ENCODE measurements at regions not wholly inside any gene's neighbourhood (a gene's known extent, or its start where the extent isn't known, plus 50 kb on each side); places are given as distances from the start of the nearest gene placed in this dataset.
"Not testable (repeated sequence)": the region's sequence is repeated elsewhere in the genome, so short reads cannot be mapped to it uniquely, and the experiment has no call there.

- no peak for DNase-seq
These were observed 301.3 kb downstream of the EDEM1 start for GRCh38 chr3:5488771-5489170.

- DNase-seq, result no peak
These were observed 302.0 kb downstream of the EDEM1 start for GRCh38 chr3:5489536-5489935.

GRCh38 chr3:5494905-5495519, 307.5 kb downstream of the EDEM1 start:
- no peak for DNase-seq

GRCh38 chr3:5497497-5497896, 310.0 kb downstream of the EDEM1 start:
- DNase-seq, result no peak

- DNase-seq, result no peak
These were observed 311.5 kb downstream of the EDEM1 start for GRCh38 chr3:5498981-5499380.

GRCh38 chr3:5499404-5499803, 311.9 kb downstream of the EDEM1 start:
- DNase-seq, result no peak

- no peak for DNase-seq
These were observed 315.6 kb downstream of the EDEM1 start for GRCh38 chr3:5503136-5503535.

- no peak for DNase-seq
These were observed 316.6 kb downstream of the EDEM1 start for GRCh38 chr3:5504135-5504534.

GRCh38 chr3:5505163-5505562, 317.7 kb downstream of the EDEM1 start:
- DNase-seq, result no peak

GRCh38 chr3:5505997-5506396, 318.5 kb downstream of the EDEM1 start:
- DNase-seq, result no peak

- DNase-seq, result not testable (repeated sequence)
These were observed 321.4 kb downstream of the EDEM1 start for GRCh38 chr3:5508860-5509259.

GRCh38 chr3:5510300-5510699, 322.8 kb downstream of the EDEM1 start:
- no peak for DNase-seq

GRCh38 chr3:5517921-5518320, 330.4 kb downstream of the EDEM1 start:
- no peak for DNase-seq

- no peak for DNase-seq
These were observed 332.7 kb downstream of the EDEM1 start for GRCh38 chr3:5520237-5520636.

GRCh38 chr3:5523125-5523524, 335.6 kb downstream of the EDEM1 start:
- DNase-seq, result no peak

GRCh38 chr3:5531039-5531438, 343.5 kb downstream of the EDEM1 start:
- DNase-seq, result no peak

GRCh38 chr3:5531741-5532290, 344.3 kb downstream of the EDEM1 start:
- no peak for DNase-seq

GRCh38 chr3:5540532-5540931, 353.0 kb downstream of the EDEM1 start:
- DNase-seq, result no peak

GRCh38 chr3:5542472-5542871, 355.0 kb downstream of the EDEM1 start:
- no peak for DNase-seq

- no peak for DNase-seq
These were observed 355.5 kb downstream of the EDEM1 start for GRCh38 chr3:5543047-5543446.

GRCh38 chr3:5545719-5546118, 358.2 kb downstream of the EDEM1 start:
- DNase-seq, result no peak

GRCh38 chr3:5553203-5553602, 365.7 kb downstream of the EDEM1 start:
- DNase-seq, result no peak

GRCh38 chr3:5554245-5554747, 366.8 kb downstream of the EDEM1 start:
- DNase-seq, result no peak

GRCh38 chr3:5560199-5560598, 372.7 kb downstream of the EDEM1 start:
- DNase-seq, result no peak
